ENCODE measurements at regions not wholly inside any gene's neighbourhood (a gene's known extent, or its start where the extent isn't known, plus 50 kb on each side); places are given as distances from the start of the nearest gene placed in this dataset.

GRCh38 chr18:64679121-64679520 lies 530.2 kb upstream of the LINC00305 start:
- TF ChIP-seq CTCF (conservative IDR thresholded peaks at IDR 0.05) (no peak), EZH2 (IDR thresholded peaks at IDR 0.05; ENCODE audit: low read depth) (no peak)

Data from PC-9 (cell line).